Endothelial cell of umbilical vein (primary cell): ENCODE measurements at regions not wholly inside any gene's neighbourhood (a gene's known extent, or its start where the extent isn't known, plus 50 kb on each side); places are given as distances from the start of the nearest gene placed in this dataset.

Source experiments
- BruUV-seq: library from RNA; stranded (reverse); fragments of 400-500 nt; replicated peaks from 2 replicates; lab custom pipeline; 2021; lab: Mats Ljungman, UMichigan
- CTCF ChIA-PET: fragments of 300-600, 350-600 bp; sonication (Branson Sonifier 250); formaldehyde crosslinking; loops from one replicate; lab custom pipeline; 2021; ENCODE audit warnings: antibody characterized with exemption, inconsistent platforms; lab: Charles Lee
- POLR2A ChIA-PET: fragments of 300-600, 350-600 bp; sonication (Branson Sonifier 250); formaldehyde crosslinking; loops from one replicate; lab custom pipeline; 2021; ENCODE audit warnings: antibody characterized with exemption, inconsistent platforms; lab: Charles Lee
- DNase-seq: peaks from one replicate; pipeline ENCODE4 v3.0.0-alpha.2; 2011; ENCODE audit warnings: low read depth, low spot score
- FAIRE-seq: peaks from 2 replicates; lab custom pipeline; 2011; peaks lifted over from hg19 to GRCh38; lab: Jason Lieb, UNC
- H2AFZ ChIP-seq: 2 replicates; pipeline ENCODE4 v1.6.0; 2012; ENCODE audit warnings: low read depth, low read length, control low read depth, inconsistent platforms
- H3K27ac ChIP-seq: 2 replicates; pipeline ENCODE4 v1.5.1; 2011; ENCODE audit warnings: low read depth, mild to moderate bottlenecking, control low read depth, low read length, moderate library complexity; ENCODE audit not compliant: insufficient read depth
- H3K27me3 ChIP-seq, 2 experiments: 2 replicates each; pipeline versions ENCODE4 v1.6.0 to v1.6.1; 2011; ENCODE audit warnings: low read length in 2 of 2, mixed read lengths in 1 of 2; ENCODE audit not compliant: control insufficient read depth in 2 of 2, insufficient read depth in 2 of 2
- H3K36me3 ChIP-seq, 2 experiments: 2 replicates in 1 of 2; 3 replicates in 1 of 2; pipeline ENCODE4 v1.5.1; 2011; ENCODE audit warnings: low read length in 2 of 2, mild to moderate bottlenecking in 1 of 2, moderate library complexity in 1 of 2; ENCODE audit not compliant: control insufficient read depth in 2 of 2, insufficient read depth in 2 of 2; ENCODE audit errors: extremely low read depth in 1 of 2
- H3K4me1 ChIP-seq: 3 replicates; pipeline ENCODE4 v1.5.1; 2011; ENCODE audit warnings: mild to moderate bottlenecking, low read length; ENCODE audit not compliant: control insufficient read depth, insufficient read depth; ENCODE audit errors: extremely low read depth
- H3K4me2 ChIP-seq: 2 replicates; pipeline ENCODE4 v1.6.1; 2011; ENCODE audit warnings: low read length, control low read depth, mixed read lengths; ENCODE audit not compliant: insufficient read depth
- H3K4me3 ChIP-seq, 3 experiments: fragments of 200-600 bp in 1 of 3; sonication (generic), shearing (Covaris generic) in 1 of 3; replicated peaks in 1 of 3; 2 replicates each; pipeline ENCODE4 v1.5.1; 2011 to 2016; ENCODE audit warnings: control low read depth in 3 of 3, low read length in 3 of 3, mild to moderate bottlenecking in 2 of 3, inconsistent platforms in 1 of 3, low read depth in 1 of 3, moderate library complexity in 1 of 3; ENCODE audit not compliant: insufficient read depth in 1 of 3
- H3K79me2 ChIP-seq: 2 replicates; pipeline ENCODE4 v1.6.0; 2012; ENCODE audit warnings: low read length, inconsistent platforms; ENCODE audit not compliant: control insufficient read depth, insufficient read depth
- H3K9ac ChIP-seq: replicated peaks from 2 replicates; pipeline ENCODE3; 2011; ENCODE audit warnings: low read length, control low read depth; ENCODE audit not compliant: insufficient read depth; ENCODE audit errors: extremely low read depth
- H3K9me1 ChIP-seq: replicated peaks from 3 replicates; pipeline ENCODE4 v1.6.0; 2011; ENCODE audit warnings: mild to moderate bottlenecking, low read length; ENCODE audit not compliant: control insufficient read depth, insufficient read depth; ENCODE audit errors: extremely low read depth
- H3K9me3 ChIP-seq: replicated peaks from 2 replicates; pipeline ENCODE4 v1.5.1; 2012; ENCODE audit warnings: low read length, inconsistent platforms; ENCODE audit not compliant: control insufficient read depth, insufficient read depth
- H4K20me1 ChIP-seq: replicated peaks from 2 replicates; pipeline ENCODE3; 2011; ENCODE audit warnings: mild to moderate bottlenecking, low read length; ENCODE audit not compliant: control insufficient read depth, insufficient read depth; ENCODE audit errors: extremely low read depth
- CTCF ChIP-seq, 2 donors: IDR thresholded peaks; 1 replicate in 1 of 2; 2 replicates in 1 of 2; pipeline ENCODE4 v1.5.1; 2011; ENCODE audit warnings: low read length in 2 of 2, mild to moderate bottlenecking in 2 of 2, moderate library complexity in 2 of 2, control low read depth in 1 of 2, inconsistent platforms in 1 of 2, low read depth in 1 of 2; ENCODE audit not compliant: insufficient read depth in 1 of 2; ENCODE audit errors: extremely low read depth in 1 of 2
- EZH2 ChIP-seq: IDR thresholded peaks from 2 replicates; pipeline ENCODE4 v1.6.1; 2012; ENCODE audit warnings: borderline replicate concordance, low read depth, mild to moderate bottlenecking, moderate library complexity, low read length, inconsistent platforms; ENCODE audit not compliant: severe bottlenecking
- GATA2 ChIP-seq: IDR thresholded peaks from 2 replicates; pipeline ENCODE4 v1.7.0; 2011; ENCODE audit warnings: low read depth, mild to moderate bottlenecking, moderate library complexity, mixed read lengths, low read length; ENCODE audit not compliant: insufficient read length, insufficient read depth
- JUN ChIP-seq: IDR thresholded peaks from 2 replicates; pipeline ENCODE4 v1.6.1; 2011; ENCODE audit warnings: borderline replicate concordance, low read depth; ENCODE audit not compliant: insufficient read length, insufficient read depth
- MAX ChIP-seq: IDR thresholded peaks from 2 replicates; pipeline ENCODE4 v1.6.1; 2011; ENCODE audit not compliant: insufficient read depth, insufficient read length
- POLR2A ChIP-seq: IDR thresholded peaks from 2 replicates; pipeline ENCODE4 v1.6.1; 2012; ENCODE audit warnings: low read depth, mild to moderate bottlenecking, control low read depth, low read length
- POLR2AphosphoS5 ChIP-seq: IDR thresholded peaks from 2 replicates; pipeline ENCODE4 v1.6.1; 2012; ENCODE audit warnings: low read depth, mild to moderate bottlenecking, control low read depth, low read length, moderate library complexity; ENCODE audit not compliant: insufficient read depth
- dilution Hi-C: fragments of 300-500 bp; cut with MboI; formaldehyde crosslinking; loops from one replicate; pipeline ENCODE4 v1.15.0; 2019; ENCODE audit warnings: low sequenced_read_pairs; ENCODE audit not compliant: extremely low pct_ligation_motif_present
- intact Hi-C: fragments of 100-400 bp; cut with micrococcal nuclease; formaldehyde crosslinking; loops from one replicate; pipeline ENCODE4 v1.10.0; 2022

GRCh38 chr17:62913991-62914570, 52.0 kb upstream of the TANC2 start:
- no peaks in the 10 kb centered on the region for H3K9me1 ChIP-seq
- ChIA-PET CTCF (interaction anchor here (1.3 kb wide), 1 partner anchor 9 kb away, joined by 3 read pairs; no protein-coding TSS in a partner anchor), POLR2A (no interaction called here)
- no peak overlapping the region for H3K9ac ChIP-seq
- H3K36me3 ChIP-seq = no peaks in the 10 kb centered on the region
- H4K20me1 ChIP-seq = no peaks in the 10 kb centered on the region
- FAIRE-seq (no peak), DNase-seq (no peak)
- no peak overlapping the region for H2AFZ ChIP-seq
- peaks cover 9% of the 10 kb centered on the region for H3K4me1 ChIP-seq
- TF ChIP-seq CTCF (IDR thresholded peaks at IDR 0.05; ENCODE audit: extremely low read depth in 1 of 2, insufficient read depth in 1 of 2, low read depth in 1 of 2, low read length in 2 of 2) = no peak
- TF ChIP-seq JUN = no peak
- TF ChIP-seq GATA2 = no peak
- no peak for TF ChIP-seq POLR2A
- no peak for TF ChIP-seq EZH2
- no peak for TF ChIP-seq MAX
- TF ChIP-seq POLR2AphosphoS5 = no peak
- H3K79me2 ChIP-seq = no peaks in the 10 kb centered on the region
- no peak overlapping the region for H3K4me3 ChIP-seq
- no peaks in the 10 kb centered on the region for H3K9me3 ChIP-seq
- no TSS peak for BruUV-seq
- no peak overlapping the region for H3K4me2 ChIP-seq
- no peak overlapping the region for H3K27ac ChIP-seq
- dilution Hi-C loops = no loop called here
- H3K27me3 ChIP-seq = peaks cover 3 to 6% of the 10 kb centered on the region in 2 experiments
- intact Hi-C loops = no loop called here
